ENCODE measurements at regions not wholly inside any gene's neighbourhood (a gene's known extent, or its start where the extent isn't known, plus 50 kb on each side); places are given as distances from the start of the nearest gene placed in this dataset.

- CTCF ChIA-PET, result no interaction called here
- Mint-ChIP-seq H3K4me1 (peaks cover 22% of the 10 kb centered on the region), H3K4me3 (no peak overlapping the region), H3K27ac (no peak overlapping the region), H3K27me3 (peaks cover 10% of the 10 kb centered on the region), H3K9me3 (ENCODE audit: low read depth) (no peaks in the 10 kb centered on the region), H3K36me3 (no peaks in the 10 kb centered on the region)
- DNase-seq, result no peak
- no peak for ATAC-seq
Observed at GRCh38 chr10:30121401-30121800, 62.0 kb upstream of the JCAD start.

DNA sequence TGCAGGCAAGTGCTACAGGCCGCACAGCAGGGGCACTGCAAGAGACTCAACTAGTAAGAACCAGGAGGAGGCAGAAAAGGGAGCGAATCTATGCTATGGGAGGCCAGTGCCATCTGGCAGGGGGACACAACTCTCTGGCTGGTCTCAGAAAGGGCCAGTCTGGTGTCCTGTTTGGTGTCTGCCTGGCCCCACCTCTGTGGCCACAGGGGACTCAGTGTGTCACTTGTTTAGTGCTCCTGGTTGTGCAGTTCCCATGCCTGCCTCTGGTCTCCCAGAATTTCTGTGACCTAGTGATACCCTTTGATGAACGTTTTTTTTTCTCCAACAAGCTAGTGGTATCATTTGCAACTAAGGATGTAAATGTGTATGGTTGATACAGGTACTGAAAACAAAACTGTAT is 59.2 kb upstream of the JCAD start:
- Mint-ChIP-seq H3K27ac (no peak overlapping the region), H3K9me3 (ENCODE audit: low read depth) (no peaks in the 10 kb centered on the region), H3K4me3 (no peak overlapping the region), H3K27me3 (peaks cover 19% of the 10 kb centered on the region), H3K4me1 (peaks cover 17% of the 10 kb centered on the region), H3K36me3 (peaks cover under 1% of the 10 kb centered on the region)
- no peak for ATAC-seq
- CTCF ChIA-PET, result interaction anchor here (1.2 kb wide), 1 partner anchor 120 kb away, joined by 3 read pairs; no protein-coding TSS in a partner anchor
- no peak for DNase-seq

- peaks cover 2% of the 10 kb centered on the region for H3K36me3 Mint-ChIP-seq
- H3K27ac Mint-ChIP-seq, result no peak overlapping the region
- CTCF ChIA-PET, result no interaction called here
- peaks cover 18% of the 10 kb centered on the region for H3K4me1 Mint-ChIP-seq
- DNase-seq (no peak), ATAC-seq (no peak)
- H3K4me3 Mint-ChIP-seq, result no peak overlapping the region
- no peaks in the 10 kb centered on the region for H3K9me3 Mint-ChIP-seq (ENCODE audit: low read depth)
- peaks cover 19% of the 10 kb centered on the region for H3K27me3 Mint-ChIP-seq
Observed at GRCh38 chr10:30117812-30118501, 58.6 kb upstream of the JCAD start.

DNA sequence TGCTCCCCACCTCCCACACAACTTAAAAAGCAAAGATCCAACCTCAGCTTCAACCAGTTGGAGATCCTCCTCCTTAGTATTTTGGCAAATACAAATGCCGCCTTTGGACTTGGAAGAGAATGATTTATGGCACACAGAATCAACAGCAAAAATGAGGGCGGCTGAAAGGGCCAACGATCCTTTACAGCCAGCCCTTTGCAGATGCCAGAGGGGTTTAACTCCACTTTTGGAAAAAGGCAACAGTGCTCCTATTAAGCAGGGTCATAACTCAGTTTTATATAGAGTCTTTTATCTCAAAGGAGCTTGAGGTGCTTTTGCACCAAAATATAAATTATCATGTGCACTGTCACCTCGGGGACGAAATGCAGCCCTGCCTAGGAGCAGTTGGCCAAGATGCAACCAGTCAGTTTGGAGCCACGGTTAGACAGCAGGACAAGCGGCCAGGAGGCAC is 56.7 kb upstream of the JCAD start:
- ATAC-seq (no peak), DNase-seq (no peak)
- Mint-ChIP-seq H3K27me3 (peaks cover 21% of the 10 kb centered on the region), H3K4me3 (no peak overlapping the region), H3K4me1 (peaks cover 18% of the 10 kb centered on the region), H3K36me3 (peaks cover 2% of the 10 kb centered on the region), H3K9me3 (ENCODE audit: low read depth) (no peaks in the 10 kb centered on the region), H3K27ac (no peak overlapping the region)
- CTCF ChIA-PET, result no interaction called here

- no peak overlapping the region for H3K27ac Mint-ChIP-seq
- DNase-seq (no peak), ATAC-seq (no peak)
- CTCF ChIA-PET, result no interaction called here
- H3K9me3 Mint-ChIP-seq (ENCODE audit: low read depth), result no peaks in the 10 kb centered on the region
- peaks cover 18% of the 10 kb centered on the region for H3K4me1 Mint-ChIP-seq
- H3K36me3 Mint-ChIP-seq, result peaks cover 2% of the 10 kb centered on the region
- H3K4me3 Mint-ChIP-seq, result no peak overlapping the region
- H3K27me3 Mint-ChIP-seq, result peaks cover 19% of the 10 kb centered on the region
Observed at GRCh38 chr10:30115626-30115940, 56.2 kb upstream of the JCAD start.

GRCh38 chr10:30114881-30115625 is 55.7 kb upstream of the JCAD start:
- H3K27ac Mint-ChIP-seq, result peak overlapping the region; percentile 14
- H3K4me3 Mint-ChIP-seq, result no peak overlapping the region
- peaks cover 2% of the 10 kb centered on the region for H3K36me3 Mint-ChIP-seq

GRCh38 chr10:30114401-30114800 is 55.0 kb upstream of the JCAD start:
- CTCF ChIA-PET, result no interaction called here
- H3K27me3 Mint-ChIP-seq, result peaks cover 17% of the 10 kb centered on the region

More at GRCh38 chr10:30114881-30115625, 55.7 kb upstream of the JCAD start:
- Mint-ChIP-seq H3K27me3 (peaks cover 17% of the 10 kb centered on the region), H3K4me1 (peaks cover 18% of the 10 kb centered on the region), H3K9me3 (ENCODE audit: low read depth) (no peaks in the 10 kb centered on the region)
- CTCF ChIA-PET, result no interaction called here
- DNase-seq, result no peak
- no peak for ATAC-seq

GRCh38 chr10:30111340-30112022 is 52.1 kb upstream of the JCAD start:
- DNase-seq, result no peak
- no peak for ATAC-seq
- H3K27ac Mint-ChIP-seq, result no peak overlapping the region
- peaks cover 17% of the 10 kb centered on the region for H3K4me1 Mint-ChIP-seq
- H3K9me3 Mint-ChIP-seq (ENCODE audit: low read depth), result no peaks in the 10 kb centered on the region
- peaks cover 2% of the 10 kb centered on the region for H3K36me3 Mint-ChIP-seq
- peaks cover 15% of the 10 kb centered on the region for H3K27me3 Mint-ChIP-seq
- H3K4me3 Mint-ChIP-seq, result no peak overlapping the region
- CTCF ChIA-PET, result no interaction called here

More at GRCh38 chr10:30114401-30114800, 55.0 kb upstream of the JCAD start:
- DNase-seq (no peak), ATAC-seq (no peak)
- peaks cover 18% of the 10 kb centered on the region for H3K4me1 Mint-ChIP-seq
- H3K27ac Mint-ChIP-seq, result peak overlapping the region; percentile 0
- H3K9me3 Mint-ChIP-seq (ENCODE audit: low read depth), result no peaks in the 10 kb centered on the region
- H3K36me3 Mint-ChIP-seq, result peaks cover 2% of the 10 kb centered on the region
- no peak overlapping the region for H3K4me3 Mint-ChIP-seq

Data from activated CD8-positive, alpha-beta memory T cell treated with anti-CD3 and anti-CD28 coated beads, Interleukin-2, amount 10 ng/mL, durations not matched to agents 7 days and 5 days (primary cell).